ENCODE measurements at regions not wholly inside any gene's neighbourhood (a gene's known extent, or its start where the extent isn't known, plus 50 kb on each side); places are given as distances from the start of the nearest gene placed in this dataset.

DNA sequence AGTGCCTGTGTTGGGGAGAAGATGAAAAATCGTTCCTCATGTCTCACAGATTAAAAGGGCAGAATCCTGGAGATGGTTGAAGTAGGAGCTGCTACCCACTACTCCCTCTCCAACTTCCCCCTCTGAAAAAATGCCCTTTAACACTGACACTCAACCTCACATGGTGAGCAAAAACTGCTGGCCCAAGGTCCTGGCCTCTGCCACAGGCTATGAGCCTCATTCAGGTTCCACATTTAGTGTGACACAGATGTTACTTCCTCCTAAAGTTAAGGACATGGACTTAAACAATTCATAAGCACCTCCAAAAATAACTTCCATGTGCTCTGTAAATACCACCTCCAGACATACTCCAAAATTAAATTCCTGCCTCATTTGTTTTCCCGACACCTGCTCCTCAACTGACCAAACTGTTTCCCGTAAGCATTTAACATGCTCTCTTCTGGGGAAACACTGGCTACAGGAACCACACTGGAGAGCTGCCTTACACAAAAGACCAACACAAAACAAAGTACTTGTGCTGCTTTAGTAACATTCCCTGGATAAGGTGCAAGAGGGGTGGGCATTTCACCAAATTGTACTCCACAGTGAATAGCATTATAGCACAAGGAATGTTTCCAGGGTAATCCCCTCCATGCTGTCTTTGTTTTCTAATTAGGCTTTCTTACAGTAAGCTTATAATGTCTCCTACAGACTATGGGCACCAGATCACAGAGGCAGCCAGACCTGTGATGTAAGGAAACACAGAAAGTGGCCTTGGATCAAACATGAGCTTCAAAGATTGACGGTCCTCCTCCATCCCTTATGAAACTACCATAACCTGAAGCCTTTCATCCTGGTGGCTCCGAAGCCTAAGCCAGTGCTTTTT lies 57.0 kb downstream of the PHLDA1 start:
- no peak for DNase-seq (ENCODE audit: low read depth)

DNA sequence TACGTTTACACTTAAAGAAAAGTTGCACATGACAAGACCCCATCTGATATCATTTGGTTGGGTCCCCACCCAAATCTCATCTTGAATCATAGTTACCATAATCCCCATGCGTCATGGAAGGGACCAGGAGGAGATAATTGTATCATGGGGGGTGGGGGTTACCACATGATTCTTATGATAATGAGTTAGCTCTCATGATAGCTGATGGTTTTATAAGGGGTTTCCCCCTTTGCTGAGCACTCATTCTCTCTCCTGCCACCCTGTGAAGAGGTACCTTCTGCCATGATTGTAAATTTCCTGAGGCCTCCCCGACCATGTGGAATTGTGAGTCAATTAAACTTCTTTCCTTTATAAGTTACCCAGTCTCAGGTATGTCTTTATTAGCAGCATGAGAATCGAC lies 60.3 kb downstream of the PHLDA1 start:
- DNase-seq (ENCODE audit: low read depth) = no peak

DNA sequence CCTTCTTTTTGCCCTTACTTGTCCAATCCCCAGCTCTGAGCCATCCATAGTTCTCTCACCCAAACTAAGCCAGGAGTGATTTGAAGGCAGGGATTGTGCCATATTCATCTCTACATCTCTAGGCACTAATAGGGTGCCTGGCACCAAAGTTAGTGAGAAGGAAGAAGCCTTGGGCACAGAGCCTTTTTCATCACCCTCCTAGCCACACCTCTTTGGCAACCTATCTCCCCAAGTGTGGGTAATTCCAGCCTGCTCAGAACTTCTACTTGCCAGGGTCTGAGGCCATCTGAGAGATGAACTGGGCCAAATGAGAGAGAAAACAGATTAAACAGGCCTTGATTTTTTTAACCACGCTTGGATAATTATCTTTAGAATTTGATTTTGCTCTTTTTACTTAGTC lies 61.3 kb downstream of the PHLDA1 start:
- DNase-seq (ENCODE audit: low read depth) = no peak

DNA sequence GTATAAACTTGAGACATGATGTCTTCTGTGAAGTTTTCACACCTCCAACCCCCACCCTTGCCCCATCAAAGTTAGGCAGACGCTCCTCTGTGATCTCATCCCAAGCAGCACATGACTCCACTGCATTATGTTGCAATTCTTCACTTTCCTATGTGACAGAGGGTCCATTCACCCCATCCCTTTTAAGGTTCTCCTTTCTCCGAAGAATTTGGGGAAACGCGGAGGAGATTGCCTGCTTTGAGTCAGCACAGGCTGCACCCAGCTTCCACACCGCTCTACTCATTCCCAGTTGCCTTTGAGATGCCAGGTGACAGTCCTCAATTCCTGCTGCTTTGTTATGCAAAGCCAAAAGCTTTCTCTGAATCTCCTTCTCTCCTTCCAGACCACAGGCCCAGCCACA lies 61.8 kb downstream of the PHLDA1 start:
- peak; percentile 17 for DNase-seq (ENCODE audit: low read depth)

DNA sequence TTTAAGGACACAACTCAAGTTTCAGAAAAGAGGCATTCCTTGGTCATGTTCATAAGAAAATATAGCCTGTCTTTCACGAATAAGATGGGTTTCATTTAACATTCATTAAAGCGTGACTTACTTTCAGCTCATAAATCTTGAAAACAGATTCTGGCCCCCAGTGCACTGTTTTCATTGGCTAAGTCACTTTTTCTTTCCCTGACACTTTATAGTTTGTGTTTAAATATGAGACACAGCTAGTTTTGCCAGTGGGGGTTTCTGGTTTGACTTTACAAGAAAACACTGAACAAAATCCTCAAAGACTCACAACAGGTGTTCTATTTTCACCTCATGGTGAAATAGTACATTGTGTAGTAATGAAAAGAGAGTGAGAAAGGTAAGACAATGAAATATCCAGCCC lies 65.9 kb downstream of the PHLDA1 start:
- DNase-seq (ENCODE audit: low read depth) = no peak

DNA sequence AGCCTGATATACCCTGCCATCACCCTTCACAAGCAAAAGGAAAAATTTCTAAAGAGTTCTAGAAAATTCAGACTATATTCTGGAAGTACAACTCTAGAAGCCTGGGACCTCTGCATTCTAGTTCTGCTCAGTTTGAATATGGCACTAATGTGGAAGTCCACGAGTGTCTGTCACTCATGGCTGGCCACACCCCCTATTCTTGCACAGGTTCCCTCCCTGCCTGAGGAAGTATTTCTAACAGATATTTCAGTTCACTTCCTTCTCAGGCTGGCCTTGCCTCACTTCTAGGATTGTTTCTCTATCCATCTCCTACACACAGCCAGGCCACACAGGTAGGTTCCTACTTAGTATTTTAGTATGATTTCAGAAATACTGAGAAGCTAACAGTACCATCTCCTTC lies 67.4 kb downstream of the PHLDA1 start:
- DNase-seq (ENCODE audit: low read depth) = no peak

DNA sequence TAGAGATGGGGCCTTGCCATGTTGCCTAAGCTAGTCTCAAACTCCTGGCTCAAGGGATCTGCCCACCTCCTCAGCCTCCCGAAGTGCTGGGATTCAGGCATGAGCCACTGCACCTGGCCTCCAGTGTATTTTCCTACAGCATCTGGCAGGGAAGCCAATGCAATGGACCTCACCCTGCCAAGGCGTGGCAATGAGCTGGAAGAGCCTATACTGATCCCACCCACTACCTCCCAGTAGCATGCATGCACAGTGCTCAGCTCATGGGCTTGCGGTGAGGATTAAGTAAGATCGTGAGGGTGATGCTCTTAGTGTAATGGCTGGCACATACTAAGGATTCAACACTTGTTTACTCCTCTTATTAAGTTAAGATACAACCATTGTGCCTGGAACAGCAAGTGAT lies 69.7 kb downstream of the PHLDA1 start:
- no peak for DNase-seq (ENCODE audit: low read depth)

DNA sequence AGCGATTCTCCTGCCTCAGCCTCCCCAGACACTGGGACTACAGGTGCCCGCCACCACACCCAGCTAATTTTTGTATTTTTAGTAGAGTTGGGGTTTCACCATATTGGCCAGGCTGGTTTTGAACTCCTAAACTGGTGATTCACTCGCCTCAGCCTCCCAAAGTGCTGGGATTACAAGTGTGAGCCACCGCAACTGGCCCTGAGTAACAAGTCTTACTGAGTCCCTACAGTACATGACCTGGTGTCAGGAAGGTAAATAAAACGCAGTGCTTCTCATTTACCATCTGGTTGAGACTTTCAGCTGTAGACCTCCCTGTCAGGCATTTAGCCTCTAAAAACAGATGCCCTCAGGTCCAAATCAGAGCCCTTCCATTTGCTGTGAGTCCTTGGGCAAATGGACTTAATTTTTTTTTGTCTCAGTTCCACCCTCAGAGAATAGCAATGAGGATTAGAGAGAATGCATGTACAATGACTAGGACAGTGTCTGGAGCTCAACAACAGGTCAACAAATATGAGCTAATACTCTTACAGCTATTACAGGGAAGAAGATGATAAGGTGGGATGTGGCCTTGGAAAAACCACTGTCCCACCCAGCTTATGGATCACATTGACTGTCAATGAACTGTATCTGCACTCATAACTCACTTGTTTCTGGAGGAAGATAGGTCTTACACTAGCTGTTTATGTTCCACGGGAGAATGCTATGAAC lies 70.5 kb downstream of the PHLDA1 start:
- no peak for DNase-seq (ENCODE audit: low read depth)

DNA sequence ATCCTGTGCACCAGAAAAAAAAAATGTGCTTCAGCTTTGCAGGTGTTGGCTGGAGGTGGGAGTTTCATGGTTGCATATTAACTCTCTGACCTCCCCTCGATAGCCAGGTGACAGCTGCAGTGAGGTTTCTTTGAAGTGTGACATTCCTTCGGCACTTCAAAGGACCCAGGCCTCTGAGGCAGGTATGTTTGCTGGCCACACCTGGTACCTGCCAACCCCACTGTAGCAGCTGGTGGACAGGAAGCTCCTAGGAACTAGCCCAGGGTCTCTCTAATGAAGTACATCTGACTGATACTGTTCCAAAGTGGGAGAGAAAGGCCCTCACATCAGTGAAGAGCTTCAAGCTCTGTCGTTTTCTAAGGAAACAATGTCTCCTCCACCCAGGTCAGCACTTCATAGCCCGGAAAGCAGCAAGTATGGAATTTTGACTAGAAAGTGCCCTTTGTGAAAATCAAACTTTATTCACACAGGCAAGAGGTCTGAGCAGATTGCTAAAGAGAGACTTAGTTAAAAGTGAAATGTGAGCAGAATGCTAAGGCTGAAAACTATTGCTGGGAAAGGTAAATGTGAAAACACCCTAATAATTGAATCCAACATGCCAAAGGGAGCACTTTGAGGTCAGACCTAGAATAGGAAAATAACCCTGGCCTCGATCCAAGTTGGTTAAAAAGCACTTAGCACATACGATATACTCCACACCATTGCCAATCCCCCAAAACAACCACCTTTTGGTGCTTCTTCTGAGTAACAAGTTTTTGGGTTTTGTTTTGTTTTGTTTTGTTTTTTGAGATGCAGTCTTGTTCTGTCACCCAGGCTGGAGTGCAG lies 71.3 kb downstream of the PHLDA1 start:
- peak; percentile 37 for DNase-seq (ENCODE audit: low read depth)

DNA sequence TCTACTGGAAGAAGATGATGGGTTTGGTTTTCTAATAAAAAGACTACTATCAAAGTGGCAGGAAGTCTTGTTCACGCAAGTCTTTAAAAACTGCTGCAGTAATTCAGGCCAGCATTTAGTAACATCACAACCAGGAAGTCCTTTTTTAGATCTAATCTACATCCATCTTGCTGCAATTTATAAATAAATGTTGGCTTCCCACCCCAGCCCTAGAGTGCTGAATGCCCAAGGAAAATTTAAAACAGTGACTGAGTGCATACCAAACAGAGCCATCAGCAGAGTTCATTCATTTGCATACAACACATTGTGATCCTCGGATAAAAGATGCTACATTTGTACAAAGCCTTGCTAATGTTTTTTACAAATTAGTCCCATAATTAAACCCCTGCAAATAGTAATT lies 72.1 kb downstream of the PHLDA1 start:
- DNase-seq (ENCODE audit: low read depth) = peak; percentile 87

DNA sequence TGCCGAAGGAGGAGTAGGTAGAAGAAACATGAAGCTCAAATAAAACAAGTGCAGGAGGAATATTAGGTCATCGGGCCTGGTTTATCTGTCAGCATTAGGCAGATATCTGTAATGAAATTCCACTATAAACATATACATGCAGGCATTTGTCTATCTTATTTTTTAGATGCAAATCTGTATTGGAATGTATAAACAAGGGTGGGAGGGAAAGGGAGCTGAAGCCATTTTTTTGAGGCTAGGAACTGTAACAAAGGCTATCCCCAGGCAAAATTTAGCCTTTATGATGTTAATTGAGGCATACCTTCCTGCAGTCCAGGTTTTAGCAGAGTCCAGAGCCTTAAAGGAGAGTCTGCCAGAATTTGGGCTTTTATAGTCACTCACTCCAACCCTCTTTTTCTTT lies 72.5 kb downstream of the PHLDA1 start:
- DNase-seq (ENCODE audit: low read depth) = no peak

DNA sequence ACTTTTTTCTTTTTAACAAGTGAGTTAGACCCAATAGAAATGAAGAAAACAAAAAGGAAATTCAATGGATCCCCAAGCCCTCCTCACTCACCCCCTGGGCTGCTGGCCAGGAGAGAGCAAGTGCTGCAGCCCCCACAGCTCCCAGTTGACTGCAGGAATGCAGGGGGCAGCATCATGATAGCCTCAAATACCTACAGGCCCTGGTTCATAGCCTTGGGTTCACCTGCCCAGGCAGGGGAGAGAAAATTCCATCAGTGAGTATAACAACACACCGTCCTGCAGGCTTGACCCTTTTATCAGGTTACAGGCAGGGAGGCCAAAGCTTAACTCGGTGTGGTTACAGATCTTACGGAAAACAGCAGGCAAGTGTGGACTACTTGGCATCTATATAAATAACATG lies 76.3 kb downstream of the PHLDA1 start:
- DNase-seq (ENCODE audit: low read depth) = no peak

DNA sequence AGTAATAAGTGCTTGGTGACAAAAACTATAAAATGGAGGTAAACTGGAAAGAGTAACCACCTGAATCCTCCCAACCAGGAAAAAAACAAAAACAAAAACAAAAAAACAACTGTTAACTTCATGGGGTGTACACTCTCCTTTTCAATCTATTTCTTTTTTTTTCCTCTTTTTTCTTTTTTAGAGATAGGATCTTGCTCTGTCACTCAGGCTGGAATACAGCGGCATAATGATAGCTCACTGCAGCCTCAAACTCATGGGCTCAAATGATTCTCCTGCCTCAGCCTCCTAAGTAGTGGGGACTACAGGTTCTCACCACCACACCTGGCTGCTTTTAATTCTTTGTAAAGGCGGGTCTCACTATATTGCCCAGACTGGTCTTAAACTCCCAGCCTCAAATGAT lies 76.8 kb downstream of the PHLDA1 start:
- DNase-seq (ENCODE audit: low read depth) = no peak

DNA sequence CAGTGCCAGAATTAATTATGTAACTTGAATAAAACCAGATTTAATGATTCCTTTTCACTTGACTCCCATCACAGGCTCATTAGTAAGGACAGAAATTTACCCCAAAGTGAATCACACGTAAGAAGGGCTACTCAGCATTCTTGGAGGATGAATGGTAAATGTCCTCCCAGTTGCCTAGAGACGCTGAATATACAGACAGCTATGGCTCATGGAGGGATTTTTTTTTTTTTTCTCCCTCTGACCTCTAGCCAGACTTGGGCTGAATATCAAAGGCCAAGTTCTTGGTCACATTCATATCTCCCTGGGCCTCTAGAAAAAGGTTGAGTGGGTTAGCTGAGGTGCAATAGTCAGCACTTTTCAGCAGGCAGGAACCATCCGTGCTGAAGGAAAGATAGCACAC lies 77.5 kb downstream of the PHLDA1 start:
- DNase-seq (ENCODE audit: low read depth) = peak; percentile 98

DNA sequence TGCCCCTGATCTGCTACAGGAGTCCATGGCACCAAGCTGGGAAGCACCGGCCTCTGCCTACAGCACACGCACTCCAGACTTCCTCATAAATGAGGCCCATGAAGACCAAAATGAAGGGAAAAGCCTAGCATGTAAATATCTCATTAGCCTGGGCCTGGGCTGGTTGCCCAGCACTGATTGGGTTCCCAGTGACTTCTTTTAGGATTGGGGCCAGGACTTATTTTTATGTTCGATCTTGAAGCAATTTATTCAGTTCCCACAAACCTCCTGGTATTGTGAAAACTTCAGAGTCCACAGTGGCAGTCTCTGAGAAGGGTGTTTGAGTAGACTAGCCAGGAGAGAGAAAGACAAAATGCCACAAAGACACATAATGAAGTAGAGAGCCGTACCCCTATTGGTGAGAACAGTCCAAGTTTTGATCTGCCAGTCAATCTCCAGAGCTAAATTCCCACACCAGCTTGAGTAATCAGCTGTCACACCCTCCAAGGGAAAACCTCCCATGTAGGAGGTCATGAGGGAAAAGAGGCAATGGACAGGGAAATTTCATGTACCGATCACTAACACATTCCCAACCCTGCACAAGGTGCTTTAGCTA lies 78.2 kb downstream of the PHLDA1 start:
- peak; percentile 90 for DNase-seq (ENCODE audit: low read depth)

DNA sequence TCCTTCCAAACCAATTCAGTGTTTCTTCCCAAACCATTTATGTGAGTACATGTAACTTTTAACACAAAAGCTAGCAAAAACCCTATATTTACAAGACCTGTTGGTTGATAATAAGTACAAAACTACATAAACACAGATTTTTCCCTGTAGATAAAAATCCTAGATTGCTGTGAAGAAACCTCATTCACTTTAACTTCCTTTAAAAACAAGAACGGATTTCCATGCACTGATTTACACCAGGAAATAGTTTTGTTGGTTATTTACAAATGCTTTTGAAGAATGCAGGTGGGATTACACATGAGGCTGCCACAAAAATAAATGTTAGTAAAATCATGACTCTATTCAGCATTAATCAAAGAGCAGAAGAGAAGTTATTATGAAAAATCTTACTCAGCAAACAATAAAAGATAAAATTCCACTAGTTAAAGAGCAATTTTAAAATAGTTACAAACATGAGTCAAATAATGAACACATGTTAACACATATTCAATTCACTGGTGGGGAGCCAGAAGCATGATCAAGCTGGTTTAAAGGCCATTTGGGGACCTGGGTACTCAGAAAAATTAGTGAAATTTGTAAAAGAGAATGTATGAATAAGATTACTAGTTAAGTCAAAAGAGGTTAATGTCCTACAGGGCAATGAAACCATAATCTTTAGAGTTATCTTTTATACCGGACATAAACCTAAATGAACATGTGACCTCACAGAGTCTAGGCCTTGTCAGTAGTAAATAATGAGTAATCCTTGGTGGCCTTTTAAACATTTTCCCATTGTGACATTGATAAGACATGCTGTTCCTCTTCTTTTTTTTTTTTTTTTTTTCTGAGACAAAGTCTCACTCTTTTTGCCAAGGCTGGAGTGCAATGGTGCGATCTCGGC lies 79.9 kb downstream of the PHLDA1 start:
- DNase-seq (ENCODE audit: low read depth) = peak; percentile 50

DNA sequence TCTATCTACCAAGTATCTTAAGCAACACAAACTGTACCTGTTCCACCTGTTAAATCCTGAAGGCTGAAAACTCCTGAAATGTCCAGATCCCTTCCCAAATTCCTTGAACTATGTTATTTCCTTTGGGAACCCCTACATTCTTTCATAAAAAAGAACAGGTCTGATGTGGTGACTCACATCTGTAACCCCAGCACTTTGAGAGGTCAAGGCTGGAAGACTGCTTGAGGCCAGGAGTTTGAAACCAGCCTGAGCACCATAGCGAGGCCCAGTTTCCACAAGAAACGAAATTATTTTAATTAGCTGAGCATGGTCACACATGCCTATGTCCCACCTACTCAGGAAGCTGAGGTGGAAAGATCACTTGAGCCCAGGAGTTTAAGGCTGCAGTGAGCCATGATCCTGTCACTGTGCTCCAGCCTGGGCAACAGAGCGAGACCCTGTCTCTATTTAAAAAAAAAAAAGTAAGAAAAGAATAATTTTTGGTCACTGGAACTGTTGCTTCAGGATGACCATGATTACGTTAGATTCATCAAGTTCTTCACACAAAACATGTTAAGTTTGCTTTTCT lies 84.3 kb downstream of the PHLDA1 start:
- DNase-seq (ENCODE audit: low read depth) = no peak

DNA sequence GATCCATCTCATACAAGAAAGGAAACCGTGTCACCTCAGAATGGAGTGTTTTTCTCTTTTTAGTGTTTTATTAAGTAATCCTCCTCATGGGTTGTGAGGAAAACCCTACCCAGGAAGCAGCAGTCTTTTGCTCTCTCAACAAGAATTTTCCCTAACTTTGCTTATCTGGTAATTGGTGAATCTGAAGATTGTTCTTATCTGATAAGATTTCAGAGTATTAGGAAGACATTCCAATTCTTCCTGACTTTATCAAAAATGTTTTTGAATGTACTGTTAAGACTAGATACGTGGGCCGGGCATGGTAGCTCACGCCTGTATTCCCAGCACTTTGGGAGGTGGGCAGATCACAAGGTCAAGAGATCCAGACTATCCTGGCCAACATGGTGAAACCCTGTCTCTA lies 86.0 kb downstream of the PHLDA1 start:
- no peak for DNase-seq (ENCODE audit: low read depth)

DNA sequence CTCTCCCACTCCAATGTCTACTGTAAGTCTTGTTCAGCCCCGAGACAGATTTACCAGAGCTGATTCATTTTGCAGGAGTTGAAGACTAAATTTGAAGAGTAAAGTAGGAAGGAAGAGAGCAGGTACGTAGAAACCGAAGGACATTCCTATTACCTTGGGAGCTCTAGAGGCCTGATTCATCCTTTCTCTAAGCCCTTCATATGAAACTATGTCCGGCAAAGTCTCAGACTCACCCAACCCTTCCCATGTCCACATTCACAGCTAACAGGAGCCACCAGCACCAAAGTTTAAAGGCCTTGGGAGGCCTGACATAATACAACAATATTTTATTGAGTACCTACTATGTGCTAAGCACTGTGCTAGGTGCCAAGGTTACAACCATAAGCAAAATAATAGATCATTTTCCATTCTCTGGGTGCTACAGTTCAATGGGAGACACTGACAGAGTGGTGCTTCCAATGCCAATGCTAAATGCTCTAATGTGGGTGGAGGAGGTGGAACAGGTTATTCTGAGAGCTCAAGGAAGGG lies 86.6 kb downstream of the PHLDA1 start:
- no peak for DNase-seq (ENCODE audit: low read depth)

DNA sequence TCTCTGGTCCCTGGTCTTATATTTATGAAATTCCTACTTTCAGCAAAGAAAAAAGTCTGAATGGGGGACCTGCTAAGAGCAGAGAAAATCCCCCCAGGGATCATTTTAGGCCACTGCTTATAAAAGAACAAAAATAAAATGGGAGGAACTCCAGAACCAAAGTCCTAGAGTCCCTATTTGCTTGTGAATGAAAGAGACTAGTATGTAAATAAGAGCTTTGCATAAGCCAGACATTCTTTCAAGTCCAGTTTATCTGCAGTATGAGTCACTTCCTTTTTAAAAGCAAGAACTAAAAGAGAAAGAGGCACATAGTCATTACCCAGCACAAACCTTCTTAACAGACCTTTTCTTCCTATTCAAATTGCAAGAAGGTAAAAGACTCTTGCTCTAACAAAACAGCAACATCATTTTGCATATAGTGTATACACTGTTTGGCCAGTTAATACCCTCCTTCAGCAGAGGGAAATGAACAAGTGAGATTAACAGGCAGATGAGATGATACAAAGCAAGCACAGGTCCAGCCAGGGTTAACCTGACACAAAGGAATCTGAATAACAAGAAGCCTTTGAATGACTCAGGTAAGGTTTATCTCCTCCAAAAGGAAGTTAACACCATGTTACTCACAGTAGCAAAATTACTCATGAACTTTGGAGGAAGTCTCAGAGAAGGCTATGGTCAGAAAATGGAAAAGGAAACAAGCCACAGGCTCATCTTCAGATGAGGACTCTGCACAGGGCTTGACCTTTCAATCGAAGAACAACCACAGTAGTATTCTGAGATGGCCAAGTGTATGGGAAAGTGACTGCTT lies 87.3 kb downstream of the PHLDA1 start:
- peak; percentile 89 for DNase-seq (ENCODE audit: low read depth)
